ENCODE measurements at regions not wholly inside any gene's neighbourhood (a gene's known extent, or its start where the extent isn't known, plus 50 kb on each side); places are given as distances from the start of the nearest gene placed in this dataset.
"Not testable (repeated sequence)": the region's sequence is repeated elsewhere in the genome, so short reads cannot be mapped to it uniquely, and the experiment has no call there.

DNA sequence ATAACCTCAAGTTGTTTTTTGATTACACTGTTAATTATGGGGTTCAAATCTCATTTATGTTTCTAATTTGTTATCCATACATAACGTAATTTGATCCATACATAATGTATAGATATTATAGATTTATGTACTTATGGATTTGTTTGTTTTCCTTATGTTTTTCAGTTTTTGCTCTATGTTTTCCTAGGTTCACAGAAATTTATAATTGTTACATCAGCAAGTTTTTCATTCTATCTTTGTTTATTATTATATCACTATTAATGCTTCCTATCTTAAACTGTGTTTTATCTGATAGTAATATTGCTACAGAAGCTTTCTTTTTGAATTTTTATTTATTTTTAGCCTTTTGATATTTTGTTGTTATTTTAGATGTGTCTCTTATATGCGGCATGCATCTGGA, 194.3 kb upstream of the SOX21 start:
- ATAC-seq (no peak), DNase-seq (ENCODE audit: low spot score) (no peak)

DNA sequence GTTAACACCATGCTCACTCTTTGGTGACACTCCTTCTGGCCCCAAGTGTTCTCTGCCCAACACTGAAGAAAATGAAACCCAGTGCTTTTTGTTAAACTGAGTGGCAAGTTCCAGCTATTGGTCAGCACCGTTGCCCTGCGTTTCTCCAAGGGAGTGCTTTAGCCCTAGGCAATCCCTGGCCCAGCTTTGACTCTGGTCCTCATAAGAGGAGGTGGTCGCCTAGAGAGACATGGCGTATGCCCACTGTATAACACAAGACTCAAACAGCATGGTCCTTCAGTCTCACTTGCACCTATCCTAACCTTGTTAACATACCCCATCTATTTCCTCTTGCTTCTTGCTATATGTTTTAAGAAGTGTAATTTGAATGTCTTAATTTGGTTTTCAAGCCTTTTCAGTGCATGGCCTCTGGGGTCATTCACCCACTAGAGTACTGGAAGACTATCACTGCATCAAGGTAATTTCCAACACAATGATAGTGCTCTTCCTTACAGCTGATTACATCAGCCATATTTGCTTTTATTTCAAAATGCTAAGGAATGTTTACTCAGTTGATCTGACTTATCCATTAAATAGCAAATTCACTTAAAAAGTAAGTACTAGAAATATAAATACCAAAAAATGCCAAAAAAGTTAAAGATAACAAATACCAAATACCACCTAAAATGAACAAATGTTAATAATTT, 190.5 kb upstream of the SOX21 start:
- no peak for ATAC-seq
- DNase-seq (ENCODE audit: low spot score) = no peak

DNA sequence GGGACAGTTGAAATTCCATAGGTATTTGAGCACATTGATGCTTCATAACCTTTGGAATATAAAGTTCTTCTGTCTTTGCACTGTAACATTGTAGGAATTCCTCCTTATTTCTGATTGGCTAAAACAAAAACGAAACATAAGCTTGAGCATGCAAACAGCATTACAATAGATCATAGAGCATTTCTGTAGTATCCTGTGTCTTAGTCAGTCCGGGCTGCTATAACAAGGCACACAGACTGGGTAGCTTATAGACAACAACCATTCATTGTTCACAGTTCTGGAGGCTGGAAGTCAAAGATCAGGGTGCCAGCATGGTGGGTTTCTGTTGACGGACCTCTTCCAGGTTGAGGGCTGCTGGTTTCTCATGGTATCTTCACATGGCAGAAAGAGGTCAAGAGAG, 188.7 kb upstream of the SOX21 start:
- DNase-seq (ENCODE audit: low spot score) = no peak
- no peak for ATAC-seq

DNA sequence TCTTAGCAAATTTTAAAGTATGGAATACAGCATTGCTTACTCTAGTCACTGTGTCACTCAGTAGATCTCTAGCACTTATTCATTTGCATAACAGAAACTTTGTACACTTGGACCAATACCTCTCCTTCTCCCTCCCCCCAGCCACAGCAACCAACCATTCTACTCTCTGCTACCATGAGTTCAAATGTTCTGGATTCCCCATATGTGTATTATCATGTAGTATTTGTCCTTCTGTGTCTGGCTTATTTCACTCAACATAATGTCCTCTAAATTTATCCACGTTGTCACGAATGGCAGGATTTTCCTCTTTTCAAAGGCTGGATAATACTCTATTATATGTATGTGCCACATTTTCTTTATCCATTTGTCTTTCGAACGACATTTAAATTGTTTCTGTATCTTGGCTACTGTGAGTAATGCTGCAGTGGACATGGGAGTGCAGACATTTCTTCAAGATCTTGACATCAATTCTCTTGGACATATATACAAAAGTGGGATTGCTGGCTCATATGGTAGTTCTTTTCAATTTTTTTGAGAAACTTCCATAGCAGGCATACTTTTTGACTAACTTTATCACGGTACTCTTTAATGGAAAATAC, 184.5 kb upstream of the SOX21 start:
- no peak for DNase-seq (ENCODE audit: low spot score)
- no peak for ATAC-seq

DNA sequence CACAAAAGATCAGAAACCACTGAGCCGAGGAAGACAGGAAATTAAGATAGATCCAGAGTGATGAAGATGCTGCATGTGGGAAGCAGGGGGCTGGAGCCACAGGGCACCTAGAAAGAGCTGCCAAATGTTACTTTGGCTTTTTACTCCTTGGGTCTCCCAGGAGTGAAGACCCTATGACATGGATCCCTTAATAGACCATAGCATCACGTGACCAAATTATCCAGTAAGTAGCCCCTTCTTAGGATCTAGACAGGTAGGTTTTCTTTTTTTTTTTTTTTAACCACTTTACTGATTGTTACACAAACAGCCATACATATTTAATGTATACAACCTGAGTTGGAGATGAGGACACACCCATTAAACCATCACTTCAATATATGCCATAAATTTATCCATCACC, 183.9 kb upstream of the SOX21 start:
- no peak for ATAC-seq
- DNase-seq (ENCODE audit: low spot score) = no peak

DNA sequence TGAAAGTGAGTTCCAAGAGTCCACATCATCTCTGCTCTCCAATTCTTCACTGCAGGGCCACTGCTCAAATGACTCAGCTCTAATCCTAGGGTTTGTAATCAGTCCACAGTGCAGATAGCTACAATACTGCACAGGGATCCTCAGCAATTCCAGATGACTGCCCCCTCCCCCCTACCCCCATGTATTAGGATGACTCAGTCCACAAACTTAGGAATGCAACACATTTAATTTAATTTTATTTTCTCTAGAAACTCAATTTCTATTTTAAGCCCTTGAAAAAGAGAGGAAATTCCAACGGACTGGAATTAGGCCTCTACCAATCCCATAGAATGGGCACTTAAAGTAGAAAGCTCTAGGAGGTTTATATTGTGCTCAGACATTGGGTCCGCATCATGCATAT, 173.8 kb upstream of the SOX21 start:
- DNase-seq (ENCODE audit: low spot score) (no peak), ATAC-seq (no peak)

DNA sequence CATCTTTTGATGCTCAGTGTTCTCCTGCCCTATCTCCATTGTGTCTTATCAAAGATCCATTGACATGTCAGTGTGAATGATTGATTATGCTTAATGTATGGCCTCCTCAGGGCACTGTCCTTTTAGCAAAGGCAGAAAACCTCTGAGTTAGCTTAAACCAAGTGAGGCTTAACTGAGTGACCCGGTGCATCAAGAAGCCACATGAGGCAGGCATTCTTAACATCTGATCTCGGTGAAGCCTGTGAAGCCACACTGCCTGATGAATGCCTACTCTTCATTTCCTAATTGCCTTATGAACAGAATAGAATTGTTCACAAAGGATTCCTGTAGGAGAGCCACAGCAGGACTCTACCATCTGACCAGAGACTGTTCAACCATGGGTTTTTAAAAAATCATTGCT, 168.1 kb upstream of the SOX21 start:
- no peak for ATAC-seq
- DNase-seq (ENCODE audit: low spot score) = no peak

DNA sequence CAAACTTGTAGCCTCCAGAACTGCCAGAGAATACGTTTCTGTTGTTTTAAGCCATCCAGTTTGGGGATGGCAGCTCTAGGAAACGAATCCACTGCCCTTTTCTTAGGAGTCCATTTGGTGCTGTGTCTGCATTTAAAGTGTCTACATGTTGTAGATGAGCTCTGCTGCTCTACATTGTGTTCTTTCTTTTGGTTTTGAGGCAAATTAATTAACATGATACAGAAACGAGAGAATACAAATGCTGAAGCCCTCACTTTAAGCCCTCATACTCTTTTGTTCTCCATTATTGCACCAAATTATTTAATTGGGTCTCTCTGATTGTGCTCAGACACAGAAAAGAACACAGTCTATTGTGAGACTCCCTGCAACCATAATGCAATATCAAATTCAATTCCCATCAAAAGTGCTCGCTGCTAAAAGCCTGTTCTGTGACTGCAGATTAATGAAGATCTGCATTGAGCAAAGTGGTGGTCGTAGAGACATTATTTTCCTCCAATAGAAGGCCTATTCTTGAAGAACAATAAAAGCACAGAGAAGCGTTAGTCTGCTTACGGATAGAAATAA, 166.3 kb upstream of the SOX21 start:
- no peak for DNase-seq (ENCODE audit: low spot score)
- ATAC-seq = no peak

DNA sequence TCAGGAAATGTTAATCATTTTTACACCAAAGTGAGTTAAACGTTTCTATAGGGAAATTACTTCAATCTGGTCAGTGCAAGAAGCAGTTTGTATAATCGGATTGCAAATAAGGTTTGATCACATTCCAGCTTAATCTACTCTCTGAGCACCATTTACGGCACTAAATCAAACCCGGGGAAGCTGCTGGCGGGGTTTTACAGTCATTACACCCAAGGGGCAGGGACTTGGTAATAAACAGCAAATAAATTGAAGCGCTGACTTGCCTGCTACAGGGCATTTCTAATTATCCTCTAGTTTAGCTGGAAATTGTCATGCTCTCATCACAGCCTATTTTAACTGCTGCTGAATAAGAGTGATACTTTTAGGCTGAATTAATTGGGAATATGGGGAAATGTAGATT, 152.1 kb upstream of the SOX21 start:
- no peak for DNase-seq (ENCODE audit: low spot score)
- no peak for ATAC-seq

DNA sequence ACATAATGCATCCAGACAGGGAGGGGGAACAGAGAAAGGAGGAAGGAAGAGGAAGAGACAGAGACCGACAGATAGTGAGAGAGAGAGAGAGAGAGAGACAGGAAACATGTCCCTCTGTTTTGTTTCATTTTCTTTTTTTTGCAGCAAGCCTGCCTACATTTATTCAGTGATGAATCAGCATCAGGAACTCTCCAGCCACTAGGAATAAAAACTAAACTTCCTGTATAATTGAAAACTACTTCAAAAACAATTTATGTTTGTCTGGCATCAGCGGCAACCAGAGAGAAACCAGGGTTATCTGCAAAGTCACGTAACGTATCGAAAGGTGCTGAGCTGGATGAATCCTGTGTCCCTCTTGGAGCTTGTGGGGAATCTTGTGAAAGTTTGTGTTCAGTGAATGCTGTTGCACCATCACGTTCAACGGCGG, 148.6 kb upstream of the SOX21 start:
- ATAC-seq (peak; percentile 44), DNase-seq (ENCODE audit: low spot score) (no peak)

DNA sequence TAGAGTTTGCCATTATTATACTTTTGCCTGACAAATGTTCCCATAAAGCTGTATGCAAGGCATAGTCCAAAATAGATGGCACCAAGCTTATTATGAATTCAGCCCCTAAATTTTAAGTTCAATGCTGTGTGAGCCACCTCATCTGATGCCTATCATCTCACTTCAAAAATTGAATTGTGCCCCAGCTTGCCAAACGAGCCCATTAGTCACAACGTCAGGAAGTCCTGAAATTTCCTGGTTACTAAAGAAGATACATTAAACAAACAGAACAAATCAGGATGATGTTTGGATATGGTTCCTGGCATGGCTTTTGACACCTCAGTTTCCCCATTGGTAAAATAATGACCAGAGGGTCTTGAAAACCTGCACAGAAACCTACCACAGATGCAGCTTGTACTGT, 147.5 kb upstream of the SOX21 start:
- DNase-seq (ENCODE audit: low spot score) = no peak
- no peak for ATAC-seq

DNA sequence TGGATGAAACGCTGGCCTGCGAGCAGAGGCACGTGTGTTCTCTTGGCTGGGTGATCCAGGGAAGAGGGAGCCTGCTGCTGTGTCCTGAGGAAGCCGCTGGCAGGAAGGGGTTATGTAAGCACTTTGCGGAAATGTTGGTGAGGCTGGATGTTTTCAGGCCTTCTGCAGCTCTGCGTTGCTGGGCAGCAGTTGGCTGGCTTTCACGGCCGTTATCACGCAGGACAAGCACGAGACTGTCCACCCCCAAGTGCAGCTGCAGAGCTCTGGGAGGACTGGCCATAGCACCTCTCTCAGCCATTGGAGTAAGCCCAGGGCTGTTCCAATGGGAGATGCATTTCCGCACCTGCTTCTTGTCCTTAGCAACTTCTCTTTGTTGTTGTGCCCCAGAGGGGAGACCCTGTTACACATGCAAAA, 146.9 kb upstream of the SOX21 start:
- DNase-seq (ENCODE audit: low spot score) (peak; percentile 56), ATAC-seq (peak; percentile 80)

DNA sequence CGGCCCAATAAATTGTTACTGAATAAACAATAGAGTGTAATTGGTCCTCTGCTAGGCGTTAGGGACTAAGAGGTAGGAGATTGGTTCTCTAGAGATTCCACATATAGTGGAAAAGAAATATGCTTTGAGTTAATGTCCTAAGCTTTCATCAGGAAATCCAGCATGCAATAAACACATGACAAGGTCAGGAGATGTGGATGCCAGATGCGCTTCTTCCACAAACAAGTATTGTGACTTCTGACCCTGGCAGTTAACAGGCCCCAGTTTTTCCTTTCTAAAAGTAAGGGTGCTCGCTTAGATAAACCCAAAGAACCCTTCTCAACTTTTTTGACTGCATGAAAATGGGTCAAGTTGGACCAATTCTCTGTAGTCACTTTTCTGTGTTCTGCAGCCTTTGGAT, 146.5 kb upstream of the SOX21 start:
- DNase-seq (ENCODE audit: low spot score) (no peak), ATAC-seq (no peak)

DNA sequence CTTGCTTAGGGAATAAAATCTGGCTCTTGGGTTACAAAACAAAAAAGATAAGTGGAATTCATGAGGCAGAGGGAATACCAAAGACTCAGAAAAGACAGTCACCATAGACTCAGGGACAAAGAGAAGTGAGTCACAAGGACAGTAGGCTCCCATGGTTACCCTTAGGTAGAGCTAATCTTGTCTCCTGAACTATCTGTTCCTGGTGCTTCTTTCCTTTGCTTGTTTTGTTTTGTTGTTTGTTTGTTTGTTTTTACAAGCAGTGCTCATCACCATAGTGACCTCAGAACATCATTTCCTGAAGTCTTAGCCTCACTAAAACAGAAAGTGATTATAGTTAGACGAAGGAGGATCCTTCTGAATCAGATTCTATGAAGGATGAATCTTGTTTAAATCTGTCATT, 142.3 kb upstream of the SOX21 start:
- no peak for DNase-seq (ENCODE audit: low spot score)
- ATAC-seq = no peak

DNA sequence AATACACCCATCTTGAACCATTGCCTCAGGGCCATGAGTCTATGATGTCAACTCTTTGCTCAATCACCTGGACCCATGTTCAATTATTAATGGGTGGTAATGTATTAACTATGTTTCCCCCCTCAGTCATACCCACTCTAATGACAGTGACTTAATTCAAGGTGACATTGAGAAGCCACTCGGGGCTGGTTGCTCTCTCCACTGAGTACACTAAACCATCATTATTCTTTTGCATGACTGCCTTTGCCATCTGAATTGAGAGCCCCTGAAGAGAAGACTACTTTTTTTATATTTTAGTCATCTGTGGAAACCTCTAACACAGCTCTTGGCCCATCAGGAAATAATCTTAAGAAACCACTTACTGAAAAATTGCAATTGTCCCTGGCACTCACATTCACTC, 139.2 kb upstream of the SOX21 start:
- ATAC-seq (no peak), DNase-seq (ENCODE audit: low spot score) (no peak)

DNA sequence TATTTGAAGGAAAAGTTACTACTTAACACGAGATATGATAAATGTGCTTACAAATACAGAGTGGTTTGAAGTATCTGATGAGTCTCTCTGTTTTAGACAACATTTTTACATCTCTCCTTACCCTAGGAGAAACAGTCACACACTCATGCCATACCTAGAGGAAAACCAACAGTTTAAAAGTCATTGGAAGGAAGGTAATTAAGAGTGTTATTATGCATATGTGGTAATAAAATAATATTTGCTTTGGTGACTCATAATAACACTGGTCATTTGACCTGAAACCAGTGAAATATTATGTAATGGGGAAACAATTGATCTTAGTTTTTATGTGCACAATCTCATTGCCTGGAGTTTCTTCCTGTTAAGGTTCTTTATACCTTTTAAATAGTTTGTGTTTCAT, 136.9 kb upstream of the SOX21 start:
- DNase-seq (ENCODE audit: low spot score) = no peak
- ATAC-seq = no peak

DNA sequence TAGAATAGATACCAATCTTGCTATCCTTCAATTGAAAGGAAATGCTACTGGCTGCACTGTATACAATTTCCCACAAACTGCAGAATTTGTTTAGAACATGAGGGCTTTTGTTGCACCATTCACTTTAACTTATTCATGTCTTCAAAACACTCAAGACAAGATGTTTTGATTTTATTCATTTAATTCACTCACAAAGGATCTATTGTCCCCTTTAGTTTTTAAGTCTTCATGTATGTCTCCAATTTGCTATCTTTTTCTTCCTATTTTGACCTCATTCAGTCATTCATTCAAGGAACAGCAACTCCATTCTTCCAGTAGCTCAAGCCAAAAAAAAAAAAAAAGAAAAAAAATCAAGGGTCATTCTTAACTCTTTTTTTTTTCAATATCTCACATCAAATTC, 130.6 kb upstream of the SOX21 start:
- ATAC-seq (no peak), DNase-seq (ENCODE audit: low spot score) (no peak)

DNA sequence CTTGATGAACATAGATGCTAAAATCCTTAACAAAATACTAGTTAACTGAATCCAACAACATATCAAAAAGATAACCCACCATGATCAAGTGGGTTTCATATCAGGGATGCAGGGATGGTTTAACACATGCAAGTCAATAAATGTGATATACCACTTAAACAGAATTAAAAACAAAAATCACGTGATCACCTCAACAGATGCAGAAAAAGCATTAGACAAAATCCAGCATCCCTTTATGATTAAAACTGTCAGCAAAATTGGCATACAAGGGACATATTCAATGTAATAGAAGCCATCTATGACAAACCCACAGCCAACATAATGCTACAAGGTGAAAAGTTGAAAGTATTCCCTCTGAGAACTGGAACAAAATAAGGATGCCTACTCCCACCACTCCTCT, 124.7 kb upstream of the SOX21 start:
- ATAC-seq; DNase-seq (ENCODE audit: low spot score): not testable (repeated sequence)

DNA sequence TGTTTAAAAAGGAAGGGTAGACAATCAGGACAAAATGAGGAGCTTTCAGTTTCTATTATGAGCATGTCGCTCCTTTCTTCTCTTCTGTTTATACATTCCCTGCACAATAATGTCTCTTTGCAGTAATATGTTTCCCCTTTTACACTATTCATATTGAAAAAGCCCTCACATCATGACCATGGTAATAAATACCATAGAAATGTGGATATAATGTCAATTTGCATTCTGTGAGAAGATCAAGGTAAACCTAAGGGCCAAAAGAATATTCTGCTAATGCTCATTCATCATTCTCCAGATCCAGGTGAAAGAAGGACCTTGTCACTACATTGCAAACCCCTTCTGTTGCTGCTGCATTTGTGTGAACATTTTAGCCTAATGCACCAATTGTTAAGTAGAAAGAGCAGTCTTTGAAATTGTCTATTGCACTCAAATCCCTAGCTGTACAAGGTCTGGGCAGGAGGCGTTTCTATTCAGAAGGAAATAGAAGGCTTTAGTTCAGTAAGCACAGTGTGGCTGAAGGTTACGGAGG, 117.6 kb upstream of the SOX21 start:
- no peak for DNase-seq (ENCODE audit: low spot score)

DNA sequence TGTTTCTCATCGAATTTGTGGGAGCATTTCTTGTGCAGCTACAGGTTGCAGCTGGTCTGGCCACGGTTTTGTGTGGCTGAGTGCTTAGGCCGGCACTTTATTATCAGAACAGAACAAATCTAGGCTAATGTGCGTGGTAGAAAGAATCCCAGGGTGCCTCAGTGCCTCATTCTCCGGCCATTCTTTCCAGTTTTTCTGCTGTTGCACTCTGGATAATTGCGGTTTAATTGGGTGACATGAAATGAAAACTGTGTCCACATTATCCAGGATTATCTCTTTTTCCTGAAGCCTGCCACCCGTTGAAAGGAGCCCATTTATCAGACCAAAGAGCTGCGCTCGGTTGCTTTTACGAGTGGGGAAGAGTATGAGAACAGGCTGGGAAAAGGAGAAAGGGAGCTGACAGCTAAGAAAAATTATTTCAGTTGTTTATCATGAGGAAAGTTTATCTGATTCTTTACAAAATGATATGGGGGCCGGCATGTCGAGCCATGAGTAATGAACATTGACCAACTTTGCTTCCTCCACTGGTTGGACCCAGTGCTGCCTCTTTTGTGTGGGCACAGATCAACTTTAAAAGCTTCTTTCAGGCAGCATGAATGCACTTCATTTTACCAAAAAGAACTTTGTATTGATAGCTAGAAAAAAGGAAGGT, 117.0 kb upstream of the SOX21 start:
- DNase-seq (ENCODE audit: low spot score) = no peak
- no peak for ATAC-seq

More for the DNA sequence above, 117.6 kb upstream of the SOX21 start:
- no peak for ATAC-seq

DNA sequence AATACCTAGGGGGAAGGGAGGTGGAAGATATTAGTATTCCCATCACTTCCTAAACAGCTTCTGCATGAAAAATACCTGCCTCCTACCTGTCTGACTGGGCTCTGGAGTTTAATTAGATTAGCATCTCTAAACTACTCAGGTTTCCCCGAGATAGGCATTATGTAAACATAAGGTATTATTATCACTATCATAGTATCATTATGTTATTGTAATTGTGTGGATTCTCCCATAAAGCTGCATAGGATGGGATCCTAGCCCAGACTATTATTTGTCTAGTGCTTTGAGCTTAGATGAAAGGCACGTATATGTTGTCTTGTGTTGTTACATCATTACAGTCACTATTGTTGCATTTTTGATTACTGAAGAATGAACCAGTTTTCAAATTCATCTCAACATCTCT, 115.2 kb upstream of the SOX21 start:
- ATAC-seq = no peak
- no peak for DNase-seq (ENCODE audit: low spot score)

DNA sequence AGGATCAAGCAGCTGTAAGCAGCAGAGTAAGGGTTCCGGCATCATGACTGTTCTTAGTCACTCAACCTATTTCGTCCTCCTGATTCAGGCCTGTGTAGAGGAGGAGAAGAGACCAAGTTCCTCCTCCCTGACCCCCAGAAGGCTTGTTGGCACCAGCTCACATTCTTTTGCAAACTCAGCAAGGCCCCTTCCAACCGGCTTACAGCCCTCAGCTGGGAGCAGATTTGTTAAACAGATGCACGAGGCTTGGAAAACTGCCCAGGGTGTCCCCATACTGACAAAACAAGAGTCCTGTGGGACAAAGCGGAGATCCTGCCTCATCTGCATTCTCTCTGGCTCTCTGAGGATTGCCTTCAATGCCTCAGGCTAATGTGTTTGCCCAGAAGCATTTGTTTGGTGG, 113.2 kb upstream of the SOX21 start:
- DNase-seq (ENCODE audit: low spot score) (no peak), ATAC-seq (no peak)

Measured in left lobe of liver (tissue), 2 donors.